ENCODE measurements at regions not wholly inside any gene's neighbourhood (a gene's known extent, or its start where the extent isn't known, plus 50 kb on each side); places are given as distances from the start of the nearest gene placed in this dataset.
"Not testable (repeated sequence)": the region's sequence is repeated elsewhere in the genome, so short reads cannot be mapped to it uniquely, and the experiment has no call there.

DNA sequence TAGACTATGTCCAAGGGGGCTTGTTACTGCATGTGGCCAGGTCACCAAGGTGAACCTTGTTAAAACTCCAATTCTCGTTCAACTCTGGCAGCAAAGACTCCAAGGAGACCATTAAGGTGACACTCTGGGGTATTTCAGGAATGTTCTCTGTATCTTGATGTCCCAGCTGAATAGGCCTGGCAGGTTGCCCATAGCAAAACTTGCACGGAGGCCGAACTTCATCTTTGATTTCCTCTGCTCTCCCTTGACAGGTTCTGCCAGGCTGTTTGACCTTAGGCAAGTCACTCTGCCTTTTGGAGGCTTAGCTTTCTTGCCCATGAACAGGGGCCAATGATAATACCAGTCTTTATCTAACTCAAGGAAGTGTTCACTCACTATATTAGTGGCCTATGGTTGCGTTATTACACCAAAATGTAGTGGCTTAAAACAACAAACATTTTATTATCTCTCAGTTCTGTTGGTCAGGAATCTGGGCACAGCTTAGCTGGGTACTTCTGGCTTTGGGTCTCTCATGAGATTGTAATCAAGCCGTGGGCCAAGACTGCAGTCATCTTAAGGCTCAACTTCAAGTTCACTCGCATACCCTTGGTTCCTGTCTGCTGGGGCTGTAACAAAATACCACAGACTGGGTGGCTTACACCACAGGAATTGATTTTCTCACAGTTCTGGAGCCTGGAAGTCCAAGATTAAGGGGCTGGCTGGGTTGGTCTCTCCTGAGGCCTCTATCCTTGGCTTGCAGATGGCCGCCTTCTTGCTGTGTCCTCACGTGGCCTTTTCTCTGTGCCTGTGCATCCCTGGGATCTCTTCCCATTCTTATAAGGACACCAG is 168.5 kb downstream of the UTP18 start:
- H3K36me3 ChIP-seq (ENCODE audit: insufficient read depth, low read length): no peaks in the 10 kb centered on the region
- H3K9me2 ChIP-seq (replicated peaks; ENCODE audit: low read depth, low read length): no peaks in the 10 kb centered on the region
- no peaks in the 10 kb centered on the region for H3K27me3 ChIP-seq (ENCODE audit: insufficient read depth, low read length, poor library complexity, severe bottlenecking)
- no peaks in the 10 kb centered on the region for H3K9me3 ChIP-seq (ENCODE audit: insufficient read depth, low read depth, low read length)
- H3K4me1 ChIP-seq (ENCODE audit: insufficient read depth, low read length, poor library complexity, severe bottlenecking): peaks cover 34% of the 10 kb centered on the region
- H2AFZ ChIP-seq (ENCODE audit: low read length): peak overlapping the region; percentile 51; the same call in 1 of the 2 replicates
- H3F3A ChIP-seq (ENCODE audit: low read depth): no peaks in the 10 kb centered on the region
- H3K4me3 ChIP-seq (ENCODE audit: low read length, poor library complexity, severe bottlenecking): no peak overlapping the region
- no peaks in the 10 kb centered on the region for H4K20me1 ChIP-seq (ENCODE audit: insufficient read depth, low read length, poor library complexity, severe bottlenecking)
- no peak overlapping the region for H3K9ac ChIP-seq (ENCODE audit: low read depth, low read length, poor library complexity, severe bottlenecking)
- TF ChIP-seq EZH2phosphoT487 (IDR thresholded peaks at IDR 0.05; ENCODE audit: borderline replicate concordance): no peak
- TF ChIP-seq, protein P1, sequence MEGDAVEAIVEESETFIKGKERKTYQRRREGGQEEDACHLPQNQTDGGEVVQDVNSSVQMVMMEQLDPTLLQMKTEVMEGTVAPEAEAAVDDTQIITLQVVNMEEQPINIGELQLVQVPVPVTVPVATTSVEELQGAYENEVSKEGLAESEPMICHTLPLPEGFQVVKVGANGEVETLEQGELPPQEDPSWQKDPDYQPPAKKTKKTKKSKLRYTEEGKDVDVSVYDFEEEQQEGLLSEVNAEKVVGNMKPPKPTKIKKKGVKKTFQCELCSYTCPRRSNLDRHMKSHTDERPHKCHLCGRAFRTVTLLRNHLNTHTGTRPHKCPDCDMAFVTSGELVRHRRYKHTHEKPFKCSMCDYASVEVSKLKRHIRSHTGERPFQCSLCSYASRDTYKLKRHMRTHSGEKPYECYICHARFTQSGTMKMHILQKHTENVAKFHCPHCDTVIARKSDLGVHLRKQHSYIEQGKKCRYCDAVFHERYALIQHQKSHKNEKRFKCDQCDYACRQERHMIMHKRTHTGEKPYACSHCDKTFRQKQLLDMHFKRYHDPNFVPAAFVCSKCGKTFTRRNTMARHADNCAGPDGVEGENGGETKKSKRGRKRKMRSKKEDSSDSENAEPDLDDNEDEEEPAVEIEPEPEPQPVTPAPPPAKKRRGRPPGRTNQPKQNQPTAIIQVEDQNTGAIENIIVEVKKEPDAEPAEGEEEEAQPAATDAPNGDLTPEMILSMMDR (conservative IDR thresholded peaks at IDR 0.05; ENCODE audit: low read length): no peak
- H3K4me2 ChIP-seq (ENCODE audit: low read depth, low read length, poor library complexity, severe bottlenecking): no peak overlapping the region
- no peaks in the 10 kb centered on the region for H3K79me2 ChIP-seq (ENCODE audit: insufficient read depth, low read length)

DNA sequence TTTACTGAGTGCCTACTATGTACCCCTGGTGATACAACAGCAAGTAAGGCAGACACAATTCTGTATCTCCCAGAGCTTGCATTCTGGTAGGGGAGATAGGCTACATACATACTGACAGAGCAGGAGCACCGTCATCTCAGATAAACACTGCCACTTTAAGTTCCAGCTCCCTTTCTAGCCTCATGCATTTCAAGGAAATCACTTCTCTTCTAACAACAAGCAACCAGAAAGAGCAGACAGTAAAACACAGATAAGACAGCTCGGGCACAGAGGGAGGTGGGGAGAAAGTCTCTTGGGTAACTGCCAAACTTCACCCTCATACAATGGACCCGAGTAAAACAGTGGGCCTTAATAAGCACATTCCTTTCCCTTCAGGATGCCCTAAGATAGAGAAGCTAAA is 169.6 kb downstream of the UTP18 start:
- H3K4me1 ChIP-seq (ENCODE audit: insufficient read depth, low read length, poor library complexity, severe bottlenecking): peaks cover 37% of the 10 kb centered on the region

DNA sequence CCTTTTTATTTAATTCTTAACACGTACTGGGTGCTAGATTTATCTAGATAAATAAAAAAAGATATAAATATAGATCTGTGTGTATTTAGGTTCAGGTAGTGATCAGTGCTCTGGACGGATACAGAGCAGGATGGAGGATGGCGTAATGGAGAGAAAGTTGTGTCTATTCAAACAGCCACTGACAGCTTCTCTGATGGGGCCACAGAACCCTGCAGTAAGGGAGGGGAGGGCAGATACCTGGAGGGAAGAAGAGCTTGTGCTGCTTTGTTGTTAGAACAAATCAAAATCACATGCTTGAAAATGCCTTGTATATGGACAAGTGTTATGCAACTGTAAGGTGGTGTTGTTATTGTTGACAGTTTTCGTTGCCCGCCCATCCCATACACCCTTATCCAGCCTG is 170.2 kb downstream of the UTP18 start:
- TF ChIP-seq EZH2phosphoT487 (IDR thresholded peaks at IDR 0.05; ENCODE audit: borderline replicate concordance): no peak
- TF ChIP-seq, protein P1 (conservative IDR thresholded peaks at IDR 0.05; ENCODE audit: low read length): no peak

More for the DNA sequence above, 169.6 kb downstream of the UTP18 start:
- H2AFZ ChIP-seq (ENCODE audit: low read length): peak overlapping the region; percentile 56; the same call in 1 of the 2 replicates
- not testable (repeated sequence) for H3K9me2 ChIP-seq (replicated peaks; ENCODE audit: low read depth, low read length); H3K9ac ChIP-seq (ENCODE audit: low read depth, low read length, poor library complexity, severe bottlenecking); H3K36me3 ChIP-seq (ENCODE audit: insufficient read depth, low read length); H4K20me1 ChIP-seq (ENCODE audit: insufficient read depth, low read length, poor library complexity, severe bottlenecking); H3K4me2 ChIP-seq (ENCODE audit: low read depth, low read length, poor library complexity, severe bottlenecking); H3K79me2 ChIP-seq (ENCODE audit: insufficient read depth, low read length); H3K9me3 ChIP-seq (ENCODE audit: insufficient read depth, low read depth, low read length); H3K4me3 ChIP-seq (ENCODE audit: low read length, poor library complexity, severe bottlenecking); H3K27me3 ChIP-seq (ENCODE audit: insufficient read depth, low read length, poor library complexity, severe bottlenecking); H3F3A ChIP-seq (ENCODE audit: low read depth)

More for the DNA sequence above, 170.2 kb downstream of the UTP18 start:
- Histone ChIP-seq H3K4me3 (ENCODE audit: low read length, poor library complexity, severe bottlenecking) (no peak overlapping the region), H2AFZ (ENCODE audit: low read length) (no peak overlapping the region), H3K79me2 (ENCODE audit: insufficient read depth, low read length) (no peaks in the 10 kb centered on the region), H3K9me3 (ENCODE audit: insufficient read depth, low read depth, low read length) (no peaks in the 10 kb centered on the region), H3K4me1 (ENCODE audit: insufficient read depth, low read length, poor library complexity, severe bottlenecking) (peaks cover 43% of the 10 kb centered on the region), H3K9me2 (replicated peaks; ENCODE audit: low read depth, low read length) (no peaks in the 10 kb centered on the region), H3K9ac (ENCODE audit: low read depth, low read length, poor library complexity, severe bottlenecking) (no peak overlapping the region), H3K4me2 (ENCODE audit: low read depth, low read length, poor library complexity, severe bottlenecking) (no peak overlapping the region), H4K20me1 (ENCODE audit: insufficient read depth, low read length, poor library complexity, severe bottlenecking) (no peaks in the 10 kb centered on the region), H3K36me3 (ENCODE audit: insufficient read depth, low read length) (no peaks in the 10 kb centered on the region), H3F3A (ENCODE audit: low read depth) (no peaks in the 10 kb centered on the region), H3K27me3 (ENCODE audit: insufficient read depth, low read length, poor library complexity, severe bottlenecking) (no peaks in the 10 kb centered on the region)
